ENCODE measurements at regions not wholly inside any gene's neighbourhood (a gene's known extent, or its start where the extent isn't known, plus 50 kb on each side); places are given as distances from the start of the nearest gene placed in this dataset.

DNA sequence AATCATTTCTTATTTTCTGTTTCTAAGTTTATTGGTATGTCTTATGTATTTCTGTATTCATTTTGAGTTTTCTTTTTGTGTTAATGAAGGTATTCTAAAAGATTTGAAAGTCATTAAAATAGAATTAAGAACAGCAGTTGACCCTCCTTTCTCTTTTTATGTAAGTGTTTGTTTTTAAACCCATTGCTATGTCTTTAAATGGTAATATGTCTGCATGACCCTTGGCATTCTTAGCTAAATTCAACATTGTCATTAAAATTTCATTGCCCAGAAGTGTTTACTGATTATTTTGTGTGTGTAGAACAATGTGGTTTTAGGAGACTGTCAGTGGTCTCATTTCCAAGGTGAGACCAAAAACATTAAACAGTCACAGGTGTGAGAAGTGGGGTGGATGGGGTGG lies 197.8 kb downstream of the PCDH7 start:
- peak overlapping the region; percentile 1 to 97 (median 62); a peak in 6 of 7 replicates for H3K27ac Mint-ChIP-seq
- no peaks in the 10 kb centered on the region for H3K79me2 ChIP-seq (ENCODE audit: insufficient read depth, low read length)
- H2AFZ ChIP-seq (ENCODE audit: low read length), result no peak overlapping the region
- no peaks in the 10 kb centered on the region for H4K20me1 ChIP-seq (ENCODE audit: control insufficient read depth, insufficient read depth, insufficient read length)
- no peak overlapping the region for H2BK120ac ChIP-seq (ENCODE audit: low read depth, low read length, poor library complexity, severe bottlenecking)
- no peak overlapping the region for H3K23ac ChIP-seq (ENCODE audit: insufficient read length, low read depth, low read length)
- H3T11ph ChIP-seq (ENCODE audit: low read length), result no peak overlapping the region
- no peaks in the 10 kb centered on the region for H3K27me3 ChIP-seq (ENCODE audit: insufficient read depth, low read length)
- no peak overlapping the region for H3K4ac ChIP-seq (ENCODE audit: low read depth, low read length)
- H3K14ac ChIP-seq (ENCODE audit: insufficient read depth, low read length), result no peak overlapping the region
- no peaks in the 10 kb centered on the region for H3K23me2 ChIP-seq (ENCODE audit: insufficient read length, low read depth, low read length, poor library complexity, severe bottlenecking)
- no peak overlapping the region for H2BK5ac ChIP-seq (ENCODE audit: insufficient read length, low read length)
- H2BK20ac ChIP-seq (ENCODE audit: low read depth, low read length, poor library complexity, severe bottlenecking), result no peak overlapping the region
- no peaks in the 10 kb centered on the region for H3K9me3 Mint-ChIP-seq
- TF ChIP-seq, protein P1, sequence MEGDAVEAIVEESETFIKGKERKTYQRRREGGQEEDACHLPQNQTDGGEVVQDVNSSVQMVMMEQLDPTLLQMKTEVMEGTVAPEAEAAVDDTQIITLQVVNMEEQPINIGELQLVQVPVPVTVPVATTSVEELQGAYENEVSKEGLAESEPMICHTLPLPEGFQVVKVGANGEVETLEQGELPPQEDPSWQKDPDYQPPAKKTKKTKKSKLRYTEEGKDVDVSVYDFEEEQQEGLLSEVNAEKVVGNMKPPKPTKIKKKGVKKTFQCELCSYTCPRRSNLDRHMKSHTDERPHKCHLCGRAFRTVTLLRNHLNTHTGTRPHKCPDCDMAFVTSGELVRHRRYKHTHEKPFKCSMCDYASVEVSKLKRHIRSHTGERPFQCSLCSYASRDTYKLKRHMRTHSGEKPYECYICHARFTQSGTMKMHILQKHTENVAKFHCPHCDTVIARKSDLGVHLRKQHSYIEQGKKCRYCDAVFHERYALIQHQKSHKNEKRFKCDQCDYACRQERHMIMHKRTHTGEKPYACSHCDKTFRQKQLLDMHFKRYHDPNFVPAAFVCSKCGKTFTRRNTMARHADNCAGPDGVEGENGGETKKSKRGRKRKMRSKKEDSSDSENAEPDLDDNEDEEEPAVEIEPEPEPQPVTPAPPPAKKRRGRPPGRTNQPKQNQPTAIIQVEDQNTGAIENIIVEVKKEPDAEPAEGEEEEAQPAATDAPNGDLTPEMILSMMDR (conservative IDR thresholded peaks at IDR 0.05), result no peak
- no peaks in the 10 kb centered on the region for H3K79me1 ChIP-seq (ENCODE audit: insufficient read depth, low read depth, low read length, poor library complexity, severe bottlenecking)
- no peak overlapping the region for H3K56ac ChIP-seq (ENCODE audit: insufficient read length, low read depth, low read length)
- DNase-seq, result no peak
- H2AK5ac ChIP-seq (ENCODE audit: insufficient read length, low read length), result no peak overlapping the region
- H4K8ac ChIP-seq (replicated peaks; ENCODE audit: insufficient read length, low read depth, low read length), result no peak overlapping the region
- no peak overlapping the region for H3K27ac ChIP-seq (ENCODE audit: insufficient read length, low read depth, low read length)
- H2BK15ac ChIP-seq (ENCODE audit: low read depth, low read length), result no peak overlapping the region
- no peak overlapping the region for H4K5ac ChIP-seq (ENCODE audit: insufficient read length, low read depth, low read length)
- no peak overlapping the region for H3K4me2 ChIP-seq (ENCODE audit: insufficient read depth, insufficient read length, low read length)
- no peak overlapping the region for H4K91ac ChIP-seq (ENCODE audit: insufficient read length, low read depth, low read length)
- no peaks in the 10 kb centered on the region for H3K4me1 ChIP-seq (ENCODE audit: insufficient read depth, low read length)
- H3K27me3 Mint-ChIP-seq (ENCODE audit: low read depth), result no peaks in the 10 kb centered on the region
- no peak overlapping the region for H3K9ac ChIP-seq (ENCODE audit: extremely low read depth, insufficient read length, low read length)
- H3K18ac ChIP-seq (ENCODE audit: insufficient read length, low read depth, low read length), result no peak overlapping the region
- H3K9me3 ChIP-seq (ENCODE audit: control insufficient read depth, low read depth, low read length), result no peaks in the 10 kb centered on the region
- peaks cover 0 to 8% (median 0%) of the 10 kb centered on the region in 3 experiments; a peak in 1 of 7 replicates for H3K36me3 Mint-ChIP-seq (ENCODE audit: insufficient read depth in 1 of 3, low read depth in 3 of 3)
- H3K4me3 Mint-ChIP-seq, result peak overlapping the region; percentile 9 to 45; a peak in 3 of 5 replicates
- H3K4me1 Mint-ChIP-seq, result peaks cover 48 to 51% of the 10 kb centered on the region in 2 experiments
- no peak overlapping the region for H2BK12ac ChIP-seq (ENCODE audit: insufficient read length, low read depth, low read length)

Measured in H9 (cell line).